ENCODE measurements at regions not wholly inside any gene's neighbourhood (a gene's known extent, or its start where the extent isn't known, plus 50 kb on each side); places are given as distances from the start of the nearest gene placed in this dataset.

DNA sequence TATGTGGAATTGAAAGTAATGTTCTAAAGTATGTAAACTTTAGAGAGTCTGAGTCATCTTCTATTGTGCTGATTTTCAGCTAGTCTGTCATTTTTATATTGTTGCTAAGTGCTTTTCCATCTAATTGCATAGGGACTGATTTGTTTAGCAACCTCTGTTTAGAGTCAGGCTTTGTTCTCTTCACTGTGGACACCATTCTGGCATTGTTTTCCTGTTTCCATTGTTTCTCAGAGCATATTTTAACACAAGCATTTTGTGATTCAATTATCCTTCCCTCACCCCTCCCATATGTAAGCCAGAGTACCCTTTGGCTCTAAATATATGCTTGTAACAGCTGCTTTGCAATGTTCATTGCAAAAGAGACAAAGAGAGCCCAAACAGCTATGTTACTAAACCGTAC lies 748.4 kb upstream of the PHF14 start:
- TF ChIP-seq, protein P1, sequence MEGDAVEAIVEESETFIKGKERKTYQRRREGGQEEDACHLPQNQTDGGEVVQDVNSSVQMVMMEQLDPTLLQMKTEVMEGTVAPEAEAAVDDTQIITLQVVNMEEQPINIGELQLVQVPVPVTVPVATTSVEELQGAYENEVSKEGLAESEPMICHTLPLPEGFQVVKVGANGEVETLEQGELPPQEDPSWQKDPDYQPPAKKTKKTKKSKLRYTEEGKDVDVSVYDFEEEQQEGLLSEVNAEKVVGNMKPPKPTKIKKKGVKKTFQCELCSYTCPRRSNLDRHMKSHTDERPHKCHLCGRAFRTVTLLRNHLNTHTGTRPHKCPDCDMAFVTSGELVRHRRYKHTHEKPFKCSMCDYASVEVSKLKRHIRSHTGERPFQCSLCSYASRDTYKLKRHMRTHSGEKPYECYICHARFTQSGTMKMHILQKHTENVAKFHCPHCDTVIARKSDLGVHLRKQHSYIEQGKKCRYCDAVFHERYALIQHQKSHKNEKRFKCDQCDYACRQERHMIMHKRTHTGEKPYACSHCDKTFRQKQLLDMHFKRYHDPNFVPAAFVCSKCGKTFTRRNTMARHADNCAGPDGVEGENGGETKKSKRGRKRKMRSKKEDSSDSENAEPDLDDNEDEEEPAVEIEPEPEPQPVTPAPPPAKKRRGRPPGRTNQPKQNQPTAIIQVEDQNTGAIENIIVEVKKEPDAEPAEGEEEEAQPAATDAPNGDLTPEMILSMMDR (IDR thresholded peaks at IDR 0.05; ENCODE audit: low read depth, low read length), result no peak
- no peak for TF ChIP-seq EZH2phosphoT487 (IDR thresholded peaks at IDR 0.05; ENCODE audit: low read depth)

Measured in OCI-LY3 (cell line).